Activated B cell treated with CpG ODN at 0.5 μM for 24 hours (primary cell): ENCODE measurements at regions not wholly inside any gene's neighbourhood (a gene's known extent, or its start where the extent isn't known, plus 50 kb on each side); places are given as distances from the start of the nearest gene placed in this dataset.

Source experiments
- ATAC-seq: fragments of 200-7000 bp; cut with Tn5 transposase; one replicate; pipeline ENCODE4 v1.10.0; 2021; ENCODE audit warnings: low read depth, mild to moderate bottlenecking, moderate library complexity
- CTCF ChIA-PET: fragments of 350-600 bp; sonication (Branson Sonifier 250); formaldehyde crosslinking; loops from one replicate; lab custom pipeline; 2021; ENCODE audit warnings: antibody characterized with exemption; lab: Charles Lee
- POLR2A ChIA-PET: fragments of 350-600 bp; sonication (Branson Sonifier 250); formaldehyde crosslinking; loops from one replicate; lab custom pipeline; 2021; ENCODE audit warnings: antibody characterized with exemption; lab: Charles Lee
- DNase-seq: peaks from one replicate; pipeline ENCODE4 v3.0.0; 2022
- H3K27ac Mint-ChIP-seq: one replicate; pipeline ENCODE4 v1.8.0; 2020; ENCODE audit warnings: mixed read lengths
- H3K27me3 Mint-ChIP-seq: one replicate; pipeline ENCODE4 v1.8.0; 2021; ENCODE audit warnings: mixed read lengths
- H3K36me3 Mint-ChIP-seq: one replicate; pipeline ENCODE4 v1.8.0; 2021; ENCODE audit warnings: low read depth, mixed read lengths
- H3K4me1 Mint-ChIP-seq: one replicate; pipeline ENCODE4 v1.8.0; 2021; ENCODE audit warnings: mixed read lengths
- H3K4me3 Mint-ChIP-seq: one replicate; pipeline ENCODE4 v1.8.0; 2020; ENCODE audit warnings: mild to moderate bottlenecking, mixed read lengths
- H3K9me3 Mint-ChIP-seq: one replicate; pipeline ENCODE4 v1.8.0; 2020; ENCODE audit warnings: mixed read lengths
- CTCF ChIP-seq: fragments of 200-600 bp; IDR thresholded peaks from one replicate; pipeline ENCODE4 v1.8.0; 2022; ENCODE audit warnings: antibody characterized with exemption, mild to moderate bottlenecking
- intact Hi-C: fragments of 100-400 bp; cut with micrococcal nuclease; formaldehyde crosslinking; loops from one replicate; pipeline ENCODE4 v1.15.1; 2024

GRCh38 chr11:113587308-113587739 is 112.1 kb upstream of the DRD2 start:
- H3K36me3 Mint-ChIP-seq, result no peaks in the 10 kb centered on the region
- TF ChIP-seq CTCF, result no peak
- ATAC-seq, result no peak
- no peak overlapping the region for H3K27ac Mint-ChIP-seq
- DNase-seq, result no peak
- POLR2A ChIA-PET, result no interaction called here
- no peaks in the 10 kb centered on the region for H3K9me3 Mint-ChIP-seq
- H3K4me3 Mint-ChIP-seq, result no peak overlapping the region
- CTCF ChIA-PET, result no interaction called here
- intact Hi-C loops, result no loop called here
- H3K4me1 Mint-ChIP-seq, result no peaks in the 10 kb centered on the region
- peaks cover 14% of the 10 kb centered on the region for H3K27me3 Mint-ChIP-seq

GRCh38 chr11:113584371-113584770 is 109.2 kb upstream of the DRD2 start:
- Mint-ChIP-seq H3K4me3 (no peak overlapping the region), H3K9me3 (no peaks in the 10 kb centered on the region), H3K27ac (no peak overlapping the region), H3K4me1 (no peaks in the 10 kb centered on the region), H3K36me3 (no peaks in the 10 kb centered on the region), H3K27me3 (peaks cover 5% of the 10 kb centered on the region)
- POLR2A ChIA-PET, result no interaction called here
- no peak for TF ChIP-seq CTCF
- intact Hi-C loops, result no loop called here
- DNase-seq, result no peak
- no peak for ATAC-seq
- CTCF ChIA-PET, result no interaction called here

GRCh38 chr11:113581713-113582112 is 106.5 kb upstream of the DRD2 start:
- Mint-ChIP-seq H3K27me3 (peaks cover 7% of the 10 kb centered on the region), H3K27ac (no peak overlapping the region), H3K36me3 (no peaks in the 10 kb centered on the region), H3K4me3 (no peak overlapping the region), H3K9me3 (no peaks in the 10 kb centered on the region), H3K4me1 (no peaks in the 10 kb centered on the region)
- DNase-seq, result no peak
- ChIA-PET POLR2A (no interaction called here), CTCF (no interaction called here)
- no peak for TF ChIP-seq CTCF
- no peak for ATAC-seq
- intact Hi-C loops, result no loop called here

- no peak overlapping the region for H3K4me3 Mint-ChIP-seq
- no peak overlapping the region for H3K27ac Mint-ChIP-seq
- no peaks in the 10 kb centered on the region for H3K4me1 Mint-ChIP-seq
- DNase-seq (no peak), ATAC-seq (no peak)
- TF ChIP-seq CTCF, result no peak
- H3K36me3 Mint-ChIP-seq, result no peaks in the 10 kb centered on the region
- H3K27me3 Mint-ChIP-seq, result peaks cover 9% of the 10 kb centered on the region
- CTCF ChIA-PET, result no interaction called here
- H3K9me3 Mint-ChIP-seq, result no peaks in the 10 kb centered on the region
- POLR2A ChIA-PET, result no interaction called here
- intact Hi-C loops, result no loop called here
Measured at GRCh38 chr11:113579292-113579940, 104.2 kb upstream of the DRD2 start.

GRCh38 chr11:113578715-113579250 is 103.6 kb upstream of the DRD2 start:
- no peak for DNase-seq
- Mint-ChIP-seq H3K9me3 (no peaks in the 10 kb centered on the region), H3K4me1 (no peaks in the 10 kb centered on the region), H3K27ac (no peak overlapping the region), H3K36me3 (no peaks in the 10 kb centered on the region), H3K27me3 (peaks cover 9% of the 10 kb centered on the region), H3K4me3 (no peak overlapping the region)
- TF ChIP-seq CTCF, result no peak
- CTCF ChIA-PET, result no interaction called here
- ATAC-seq, result no peak
- POLR2A ChIA-PET, result no interaction called here
- intact Hi-C loops, result no loop called here
